A673 (cell line): ENCODE measurements at regions not wholly inside any gene's neighbourhood (a gene's known extent, or its start where the extent isn't known, plus 50 kb on each side); places are given as distances from the start of the nearest gene placed in this dataset.

ENCODE experiments used
- BruUV-seq: library from RNA; stranded (reverse); fragments of 400-500 nt; replicated peaks from 2 replicates; lab custom pipeline; 2021; lab: Mats Ljungman, UMichigan
- CTCF ChIA-PET: fragments of 300-600 bp; sonication (Branson Sonifier 250); formaldehyde crosslinking; loops from one replicate; lab custom pipeline; 2022; ENCODE audit warnings: antibody characterized with exemption; lab: Charles Lee
- POLR2A ChIA-PET: fragments of 300-600 bp; sonication (Branson Sonifier 250); formaldehyde crosslinking; loops from one replicate; lab custom pipeline; 2022; ENCODE audit warnings: antibody characterized with exemption; ENCODE audit not compliant: low non-redundant PET; lab: Charles Lee
- DNase-seq: peaks from one replicate; pipeline ENCODE4 v3.0.0-alpha.2; 2015; ENCODE audit warnings: low spot score
- H3K27ac ChIP-seq: fragments of 200-600 bp; sonication (generic); 2 replicates; pipeline ENCODE4 v1.5.1; 2016; ENCODE audit warnings: mixed run types, low read depth, mild to moderate bottlenecking, mixed read lengths, antibody characterized with exemption, low read length; ENCODE audit not compliant: poor library complexity, severe bottlenecking
- H3K27me3 ChIP-seq: fragments of 200-600 bp; sonication (generic); replicated peaks from 2 replicates; pipeline ENCODE4 v1.6.1; 2017; ENCODE audit warnings: mixed run types, low read depth, mild to moderate bottlenecking, mixed read lengths, antibody characterized with exemption, low read length; ENCODE audit not compliant: insufficient read depth, poor library complexity
- H3K36me3 ChIP-seq: fragments of 200-600 bp; sonication (generic); 2 replicates; pipeline ENCODE4 v1.6.1; 2016; ENCODE audit warnings: mixed run types, mild to moderate bottlenecking, mixed read lengths, antibody characterized with exemption, low read length; ENCODE audit not compliant: insufficient read depth, poor library complexity, severe bottlenecking
- H3K4me1 ChIP-seq: fragments of 200-600 bp; sonication (generic); 2 replicates; pipeline ENCODE4 v1.6.1; 2017; ENCODE audit warnings: mixed run types, mild to moderate bottlenecking, mixed read lengths, antibody characterized with exemption, low read length; ENCODE audit not compliant: insufficient read depth, poor library complexity, severe bottlenecking
- H3K4me3 ChIP-seq: fragments of 200-600 bp; sonication (generic); 2 replicates; pipeline ENCODE4 v1.5.1; 2016; ENCODE audit warnings: low read depth, mixed run types, mild to moderate bottlenecking, mixed read lengths, low read length; ENCODE audit not compliant: poor library complexity, severe bottlenecking
- H3K9me3 ChIP-seq: fragments of 200-600 bp; sonication (generic); 2 replicates; pipeline ENCODE4 v1.6.1; 2016; ENCODE audit warnings: mixed run types, low read depth, mild to moderate bottlenecking, mixed read lengths, antibody characterized with exemption, low read length; ENCODE audit not compliant: poor library complexity, severe bottlenecking
- CTCF ChIP-seq: fragments of 300-800, 200-600 bp; sonication (generic); conservative IDR thresholded peaks from 2 replicates; pipeline ENCODE4 v1.5.1; 2017; ENCODE audit warnings: low read depth, mild to moderate bottlenecking, antibody characterized with exemption, low read length, moderate library complexity, mixed read lengths
- EZH2 ChIP-seq: fragments of 200-600 bp; sonication (generic); IDR thresholded peaks from 2 replicates; pipeline ENCODE4 v1.6.1; 2017; ENCODE audit warnings: borderline replicate concordance, low read depth, mild to moderate bottlenecking, mixed read lengths, antibody characterized with exemption, low read length; ENCODE audit not compliant: poor library complexity, severe bottlenecking
- intact Hi-C: fragments of 100-400 bp; cut with micrococcal nuclease; formaldehyde crosslinking; loops from one replicate; pipeline ENCODE4 v1.10.0; 2022; ENCODE audit not compliant: unreplicated experiment

GRCh38 chr10:21388589-21388988, 136.9 kb downstream of the SKIDA1 start:
- no peaks in the 10 kb centered on the region for H3K27me3 ChIP-seq
- no peak for DNase-seq
- intact Hi-C loops = no loop called here
- TF ChIP-seq EZH2 (no peak), CTCF (no peak)
- H3K9me3 ChIP-seq = no peaks in the 10 kb centered on the region
- no peaks in the 10 kb centered on the region for H3K4me1 ChIP-seq
- no TSS peak for BruUV-seq
- CTCF ChIA-PET = no interaction called here
- no peak overlapping the region for H3K4me3 ChIP-seq
- no peaks in the 10 kb centered on the region for H3K36me3 ChIP-seq
- no peak overlapping the region for H3K27ac ChIP-seq
- POLR2A ChIA-PET = interaction anchor here (0.7 kb wide), 1 partner anchor 59 kb away, joined by 3 read pairs; no protein-coding TSS in a partner anchor

- intact Hi-C loops = no loop called here
- TF ChIP-seq EZH2 = no peak
- TF ChIP-seq CTCF = no peak
- Histone ChIP-seq H3K4me3 (no peak overlapping the region), H3K27me3 (no peaks in the 10 kb centered on the region), H3K9me3 (no peaks in the 10 kb centered on the region), H3K27ac (no peak overlapping the region), H3K36me3 (no peaks in the 10 kb centered on the region), H3K4me1 (no peaks in the 10 kb centered on the region)
- no TSS peak for BruUV-seq
- ChIA-PET POLR2A (no interaction called here), CTCF (no interaction called here)
- no peak for DNase-seq
Observed at GRCh38 chr10:21387868-21388267, 137.6 kb downstream of the SKIDA1 start.

- Histone ChIP-seq H3K9me3 (no peaks in the 10 kb centered on the region), H3K4me3 (no peak overlapping the region), H3K4me1 (peaks cover 5% of the 10 kb centered on the region), H3K27ac (no peak overlapping the region), H3K36me3 (no peaks in the 10 kb centered on the region), H3K27me3 (no peaks in the 10 kb centered on the region)
- ChIA-PET CTCF (no interaction called here), POLR2A (no interaction called here)
- no peak for DNase-seq
- BruUV-seq = no TSS peak
- intact Hi-C loops = no loop called here
- TF ChIP-seq EZH2 (no peak), CTCF (peak; percentile 21; the same call in 1 of the 2 replicates)
Observed at GRCh38 chr10:21385996-21386585, 139.4 kb downstream of the SKIDA1 start.
